ENCODE measurements at regions not wholly inside any gene's neighbourhood (a gene's known extent, or its start where the extent isn't known, plus 50 kb on each side); places are given as distances from the start of the nearest gene placed in this dataset.
"Not testable (repeated sequence)": the region's sequence is repeated elsewhere in the genome, so short reads cannot be mapped to it uniquely, and the experiment has no call there.

GRCh38 chrX:968148-968965 is 244.1 kb downstream of the CRLF2 start:
- H3K27ac ChIP-seq, result no peak overlapping the region
- no peak overlapping the region for H3K4me3 ChIP-seq

GRCh38 chrX:966396-967070 is 245.9 kb downstream of the CRLF2 start:
- Histone ChIP-seq H3K4me3 (no peak overlapping the region), H3K27ac (no peak overlapping the region)

GRCh38 chrX:964831-965416 is 247.5 kb downstream of the CRLF2 start:
- Histone ChIP-seq H3K4me3 (no peak overlapping the region), H3K27ac (no peak overlapping the region)

GRCh38 chrX:960821-961220 is 251.6 kb downstream of the CRLF2 start:
- H3K4me3 ChIP-seq, result no peak overlapping the region
- H3K27ac ChIP-seq, result no peak overlapping the region

GRCh38 chrX:959595-959994 is 252.9 kb downstream of the CRLF2 start:
- Histone ChIP-seq H3K27ac (no peak overlapping the region), H3K4me3 (no peak overlapping the region)

GRCh38 chrX:955168-955781 is 257.2 kb downstream of the CRLF2 start:
- not testable (repeated sequence) for H3K4me3 ChIP-seq

GRCh38 chrX:953879-954482 is 258.5 kb downstream of the CRLF2 start:
- Histone ChIP-seq H3K27ac (no peak overlapping the region), H3K4me3 (no peak overlapping the region)

More at GRCh38 chrX:955168-955781, 257.2 kb downstream of the CRLF2 start:
- H3K27ac ChIP-seq, result not testable (repeated sequence)

- no peak overlapping the region for H3K4me3 ChIP-seq
Observed at GRCh38 chrX:952816-953215, 259.6 kb downstream of the CRLF2 start.

GRCh38 chrX:947262-947661 is 265.2 kb downstream of the CRLF2 start:
- not testable (repeated sequence) for H3K27ac ChIP-seq, H3K4me3 ChIP-seq

More at GRCh38 chrX:952816-953215, 259.6 kb downstream of the CRLF2 start:
- no peak overlapping the region for H3K27ac ChIP-seq

- no peak overlapping the region for H3K27ac ChIP-seq
- H3K4me3 ChIP-seq, result no peak overlapping the region
Observed at GRCh38 chrX:943035-943434, 269.4 kb downstream of the CRLF2 start.

GRCh38 chrX:940691-941090 is 271.8 kb downstream of the CRLF2 start:
- Histone ChIP-seq H3K4me3 (no peak overlapping the region), H3K27ac (no peak overlapping the region)

- H3K27ac ChIP-seq, result no peak overlapping the region
- no peak overlapping the region for H3K4me3 ChIP-seq
Observed at GRCh38 chrX:936979-937769, 275.3 kb downstream of the CRLF2 start.

GRCh38 chrX:933611-934010 is 278.8 kb downstream of the CRLF2 start:
- H3K4me3 ChIP-seq, result no peak overlapping the region
- no peak overlapping the region for H3K27ac ChIP-seq

- H3K27ac ChIP-seq, result no peak overlapping the region
- no peak overlapping the region for H3K4me3 ChIP-seq
Observed at GRCh38 chrX:928606-929005, 283.8 kb downstream of the CRLF2 start.

- no peak overlapping the region for H3K27ac ChIP-seq
- H3K4me3 ChIP-seq, result no peak overlapping the region
Observed at GRCh38 chrX:926991-927390, 285.5 kb downstream of the CRLF2 start.

GRCh38 chrX:926070-926469 is 286.4 kb downstream of the CRLF2 start:
- H3K27ac ChIP-seq, result no peak overlapping the region

GRCh38 chrX:925652-926061 is 286.8 kb downstream of the CRLF2 start:
- no peak overlapping the region for H3K4me3 ChIP-seq
- no peak overlapping the region for H3K27ac ChIP-seq

More at GRCh38 chrX:926070-926469, 286.4 kb downstream of the CRLF2 start:
- H3K4me3 ChIP-seq, result no peak overlapping the region

GRCh38 chrX:925094-925493 is 287.4 kb downstream of the CRLF2 start:
- Histone ChIP-seq H3K4me3 (no peak overlapping the region), H3K27ac (no peak overlapping the region)

- H3K27ac ChIP-seq, result no peak overlapping the region
- H3K4me3 ChIP-seq, result no peak overlapping the region
Observed at GRCh38 chrX:924017-924416, 288.4 kb downstream of the CRLF2 start.
